Spleen (tissue), 7 donors: ENCODE measurements at regions not wholly inside any gene's neighbourhood (a gene's known extent, or its start where the extent isn't known, plus 50 kb on each side); places are given as distances from the start of the nearest gene placed in this dataset.

Experiments
- CTCF ChIP-seq, 11 experiments: fragments of 200-600 bp in 7 of 11; fragments of 450-650 bp in 4 of 11; sonication (generic) in 4 of 11; IDR thresholded peaks in 8 of 11; conservative IDR thresholded peaks in 3 of 11; 1 replicate in 7 of 11; 2 replicates in 4 of 11; pipeline versions ENCODE4 v1.4.0 to v1.8.0; 2016 to 2021; ENCODE audit warnings: antibody characterized with exemption in 11 of 11, inconsistent platforms in 4 of 11, mild to moderate bottlenecking in 1 of 11
- POLR2A ChIP-seq, 3 donors: fragments of 450-650 bp; IDR thresholded peaks; one replicate each; pipeline ENCODE4 v1.5.1; 2017; ENCODE audit warnings: antibody characterized with exemption in 3 of 3, mild to moderate bottlenecking in 1 of 3
- POLR2AphosphoS5 ChIP-seq, 3 donors: sonication (generic); formaldehyde crosslinking; IDR thresholded peaks; one replicate each; pipeline ENCODE4 v1.5.1; 2017; ENCODE audit warnings: antibody characterized with exemption in 3 of 3
- donor health status: DM: no; HTN: no; CAD: no; lungs with moderate emphysema.
- donor health status: DM: no; HTN: no; CAD: no.
- donor health status: DM: no; HTN: no; CAD: no.

GRCh38 chr19:29271341-29271740 lies 58.4 kb upstream of the UQCRFS1 start:
- TF ChIP-seq CTCF (IDR thresholded peaks at IDR 0.05 in 8 of 11, conservative IDR thresholded peaks at IDR 0.05 in 3 of 11): no peak
- TF ChIP-seq POLR2AphosphoS5 (IDR thresholded peaks at IDR 0.05): no peak
- TF ChIP-seq POLR2A (IDR thresholded peaks at IDR 0.05): no peak
